ENCODE measurements at regions not wholly inside any gene's neighbourhood (a gene's known extent, or its start where the extent isn't known, plus 50 kb on each side); places are given as distances from the start of the nearest gene placed in this dataset.

DNA sequence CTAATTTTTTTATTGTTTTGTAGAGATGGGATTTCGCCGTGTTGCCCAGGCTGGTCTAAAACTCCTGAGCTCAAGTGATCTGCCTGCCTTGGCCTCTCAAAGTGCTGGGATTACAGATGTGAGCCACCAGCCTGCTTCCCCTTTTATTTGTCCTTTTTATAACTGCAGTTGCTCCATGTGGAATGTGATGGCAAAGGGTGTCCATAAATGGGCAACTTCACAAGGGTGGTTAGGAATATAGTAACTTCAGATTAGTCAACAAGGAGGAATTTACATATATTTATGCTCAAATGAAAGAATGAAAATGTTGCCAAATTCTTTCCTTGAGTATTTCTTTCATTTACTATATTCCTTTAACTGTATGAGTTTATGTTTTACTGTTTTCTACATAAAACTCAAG lies 182.9 kb downstream of the BACH1 start (continued):
- TF ChIP-seq MAFK (IDR thresholded peaks at IDR 0.05; ENCODE audit: low read depth, low read length) (no peak), POLR2A (IDR thresholded peaks at IDR 0.05; ENCODE audit: control extremely low read depth in 1 of 2, low read depth in 2 of 2, low read length in 2 of 2) (no peak), RNF2 (IDR thresholded peaks at IDR 0.05; ENCODE audit: borderline replicate concordance, low read depth, low read length, missing control alignments, poor library complexity, severe bottlenecking) (no peak), TAF1 (IDR thresholded peaks at IDR 0.05; ENCODE audit: low read depth, low read length) (no peak), POU5F1 (IDR thresholded peaks at IDR 0.05; ENCODE audit: low read depth, low read length) (no peak)
- TF ChIP-seq, protein P1, sequence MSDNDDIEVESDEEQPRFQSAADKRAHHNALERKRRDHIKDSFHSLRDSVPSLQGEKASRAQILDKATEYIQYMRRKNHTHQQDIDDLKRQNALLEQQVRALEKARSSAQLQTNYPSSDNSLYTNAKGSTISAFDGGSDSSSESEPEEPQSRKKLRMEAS (IDR thresholded peaks at IDR 0.05), result no peak

Data from H1 (cell line).